Ovary (tissue), 7 donors: ENCODE measurements at regions not wholly inside any gene's neighbourhood (a gene's known extent, or its start where the extent isn't known, plus 50 kb on each side); places are given as distances from the start of the nearest gene placed in this dataset.

Experiments used
- DNase-seq, 5 donors: peaks; one replicate each; pipeline ENCODE4 v3.0.0-alpha.2; 2019 to 2020
- H3K27ac ChIP-seq, 2 donors: fragments of 200-600 bp; one replicate each; pipeline versions ENCODE4 v1.5.1 to v1.8.0; 2019 to 2022
- H3K27me3 ChIP-seq: fragments of 200-600 bp; one replicate; pipeline ENCODE4 v1.8.0; 2022
- H3K36me3 ChIP-seq: fragments of 200-600 bp; sonication (generic); one replicate; pipeline ENCODE4 v1.5.1; 2019
- H3K4me1 ChIP-seq: one replicate; pipeline ENCODE4 v1.8.1; 2013; ENCODE audit warnings: mild to moderate bottlenecking, moderate library complexity; ENCODE audit not compliant: insufficient read depth
- H3K4me3 ChIP-seq: fragments of 200-600 bp; sonication (generic); one replicate; pipeline ENCODE4 v1.5.1; 2017
- H3K9me3 ChIP-seq, 2 donors: fragments of 200-600 bp in 1 of 2; sonication (generic) in 1 of 2; one replicate each; pipeline versions ENCODE4 v1.5.1 to v1.8.1; 2013 to 2019; ENCODE audit warnings: mild to moderate bottlenecking in 1 of 2, moderate library complexity in 1 of 2
- EP300 ChIP-seq: sonication (generic); formaldehyde crosslinking; IDR thresholded peaks from one replicate; pipeline ENCODE4 v1.6.1; 2017; ENCODE audit warnings: antibody characterized with exemption
- POLR2A ChIP-seq: fragments of 450-650 bp; IDR thresholded peaks from one replicate; pipeline ENCODE4 v1.6.1; 2017; ENCODE audit warnings: antibody characterized with exemption, mild to moderate bottlenecking, moderate library complexity
- WGBS, 3 donors: extraction: QIAGEN DNeasy Blood & Tissue Kit in 1 of 3; methylation state at CpG; one replicate each; pipeline versions ENCODE4 v1.1.5 to v1.1.7; 2013 to 2017; 5-methylcytosine and 5-hydroxymethylcytosine counted together
- intact Hi-C, 4 donors: fragments of 100-400 bp; cut with DNase I; formaldehyde crosslinking; loops; one replicate each; pipeline versions ENCODE4 v1.11.0 to v1.15.1; 2022 to 2023
- TF ChIP-seq, protein P1 (sequence below), 3 donors: fragments of 450-650 bp in 2 of 3; fragments of 200-600 bp in 1 of 3; IDR thresholded peaks; one replicate each; pipeline versions ENCODE4 v1.5.1 to v1.8.0; 2016 to 2022; ENCODE audit warnings: antibody characterized with exemption in 3 of 3, mild to moderate bottlenecking in 1 of 3
- donor health status: DM: no; HTN: no; CAD: no; lungs with moderate emphysema.
- donor health status: DM: no; HTN: no; CAD: no.
- donor health status: Bipolar disorder and iron deficiency.
- donor health status: DM: no; HTN: no; CAD: no.
- donor health status: DM: yes; HTN: yes; CAD: no.

GRCh38 chr20:21968486-21968885 lies 263.0 kb downstream of the PAX1 start:
- Histone ChIP-seq H3K36me3 (no peaks in the 10 kb centered on the region), H3K27me3 (no peaks in the 10 kb centered on the region), H3K4me1 (no peaks in the 10 kb centered on the region), H3K4me3 (no peak overlapping the region), H3K27ac (no peak overlapping the region), H3K9me3 (no peaks in the 10 kb centered on the region)
- intact Hi-C loops: no loop called here
- TF ChIP-seq EP300 (no peak), POLR2A (no peak)
- TF ChIP-seq, protein P1, sequence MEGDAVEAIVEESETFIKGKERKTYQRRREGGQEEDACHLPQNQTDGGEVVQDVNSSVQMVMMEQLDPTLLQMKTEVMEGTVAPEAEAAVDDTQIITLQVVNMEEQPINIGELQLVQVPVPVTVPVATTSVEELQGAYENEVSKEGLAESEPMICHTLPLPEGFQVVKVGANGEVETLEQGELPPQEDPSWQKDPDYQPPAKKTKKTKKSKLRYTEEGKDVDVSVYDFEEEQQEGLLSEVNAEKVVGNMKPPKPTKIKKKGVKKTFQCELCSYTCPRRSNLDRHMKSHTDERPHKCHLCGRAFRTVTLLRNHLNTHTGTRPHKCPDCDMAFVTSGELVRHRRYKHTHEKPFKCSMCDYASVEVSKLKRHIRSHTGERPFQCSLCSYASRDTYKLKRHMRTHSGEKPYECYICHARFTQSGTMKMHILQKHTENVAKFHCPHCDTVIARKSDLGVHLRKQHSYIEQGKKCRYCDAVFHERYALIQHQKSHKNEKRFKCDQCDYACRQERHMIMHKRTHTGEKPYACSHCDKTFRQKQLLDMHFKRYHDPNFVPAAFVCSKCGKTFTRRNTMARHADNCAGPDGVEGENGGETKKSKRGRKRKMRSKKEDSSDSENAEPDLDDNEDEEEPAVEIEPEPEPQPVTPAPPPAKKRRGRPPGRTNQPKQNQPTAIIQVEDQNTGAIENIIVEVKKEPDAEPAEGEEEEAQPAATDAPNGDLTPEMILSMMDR (IDR thresholded peaks at IDR 0.05): no peak
- no peak for DNase-seq

- Histone ChIP-seq H3K27me3 (no peaks in the 10 kb centered on the region), H3K4me3 (no peak overlapping the region), H3K27ac (no peak overlapping the region), H3K4me1 (no peaks in the 10 kb centered on the region), H3K9me3 (no peaks in the 10 kb centered on the region), H3K36me3 (no peaks in the 10 kb centered on the region)
- TF ChIP-seq EP300 (no peak), POLR2A (no peak)
- TF ChIP-seq, protein P1 (IDR thresholded peaks at IDR 0.05): no peak
- intact Hi-C loops: no loop called here
- no peak for DNase-seq
- 62 to 76% (median 64%) methylated on average over 5 of the region's 5 CpGs for WGBS, 3 donors
Measured at GRCh38 chr20:21967481-21967880, 262.0 kb downstream of the PAX1 start.

DNA sequence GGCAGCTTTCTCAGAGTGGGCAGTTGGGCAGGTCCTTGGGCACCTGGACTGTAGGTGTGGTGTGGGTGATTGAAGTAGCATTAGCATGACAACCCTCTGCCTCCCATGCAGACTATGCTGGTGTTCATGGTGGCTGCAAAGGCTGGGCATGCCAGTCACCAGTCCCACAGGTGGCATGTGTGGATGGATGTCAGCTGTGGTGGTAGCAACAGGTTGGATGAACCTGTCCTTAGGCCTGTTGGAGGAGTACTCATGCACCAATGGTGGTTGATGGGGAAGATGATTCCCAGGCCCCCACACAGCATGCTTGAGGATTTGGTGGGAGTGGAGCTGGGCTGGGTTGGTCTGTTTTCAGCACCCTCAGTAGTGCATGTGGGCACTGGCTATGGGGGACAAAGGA lies 251.1 kb downstream of the PAX1 start:
- intact Hi-C loops: no loop called here
- no peak for DNase-seq
- no peak for TF ChIP-seq POLR2A
- TF ChIP-seq, protein P1 (IDR thresholded peaks at IDR 0.05): no peak
- Histone ChIP-seq H3K9me3 (no peaks in the 10 kb centered on the region), H3K4me3 (no peak overlapping the region), H3K27me3 (no peaks in the 10 kb centered on the region), H3K36me3 (no peaks in the 10 kb centered on the region), H3K27ac (no peak overlapping the region), H3K4me1 (no peaks in the 10 kb centered on the region)

DNA sequence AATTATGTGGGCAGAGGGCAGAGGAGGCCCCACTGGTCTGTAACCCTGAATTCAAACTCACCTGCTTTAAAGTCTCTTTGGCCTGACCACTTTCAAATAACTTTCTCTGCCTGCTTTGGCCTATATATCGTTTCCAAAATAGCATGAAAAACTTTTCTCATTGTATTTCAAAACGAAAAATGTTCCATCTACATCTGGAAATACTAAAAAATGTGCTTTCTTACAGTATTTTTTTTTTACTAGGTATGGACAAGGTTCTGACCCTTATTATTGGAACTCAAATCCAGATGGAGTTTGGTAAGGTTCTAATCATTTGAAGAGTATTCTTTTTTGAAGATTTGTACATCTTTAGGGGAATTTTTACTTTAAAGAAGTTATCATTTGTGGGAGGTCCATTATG lies 241.9 kb downstream of the PAX1 start:
- no peaks in the 10 kb centered on the region for H3K4me1 ChIP-seq
- H3K27me3 ChIP-seq: no peaks in the 10 kb centered on the region
- 38 to 50% (median 47%) methylated on average over 2 of the region's 2 CpGs for WGBS, 3 donors
- TF ChIP-seq EP300 (no peak), POLR2A (no peak)
- TF ChIP-seq, protein P1 (IDR thresholded peaks at IDR 0.05): no peak
- H3K9me3 ChIP-seq: no peaks in the 10 kb centered on the region
- H3K27ac ChIP-seq: no peak overlapping the region
- H3K4me3 ChIP-seq: no peak overlapping the region
- no peak for DNase-seq
- intact Hi-C loops: no loop called here
- H3K36me3 ChIP-seq: no peaks in the 10 kb centered on the region

DNA sequence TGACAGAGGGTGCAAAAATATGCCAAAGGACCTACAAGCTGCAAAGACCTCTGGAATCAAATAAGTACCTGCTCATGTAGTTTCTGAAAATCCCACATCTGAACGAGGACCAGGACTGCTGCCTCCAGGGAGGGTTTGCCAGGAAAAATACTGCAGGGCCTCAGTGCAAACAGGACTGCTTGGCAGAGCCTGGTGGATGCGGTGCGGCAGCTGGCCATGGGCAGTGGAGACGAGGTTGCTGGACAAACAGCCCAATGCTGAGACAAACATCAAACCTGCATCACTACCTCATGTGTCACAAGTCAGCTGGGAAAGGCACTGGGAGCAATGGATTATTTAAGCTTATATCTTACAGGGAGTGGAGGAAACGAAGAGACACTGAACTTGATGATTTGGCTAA lies 238.8 kb downstream of the PAX1 start:
- no peak overlapping the region for H3K27ac ChIP-seq
- no peaks in the 10 kb centered on the region for H3K36me3 ChIP-seq
- no peaks in the 10 kb centered on the region for H3K4me1 ChIP-seq
- no peaks in the 10 kb centered on the region for H3K9me3 ChIP-seq
- no peak overlapping the region for H3K4me3 ChIP-seq
- TF ChIP-seq POLR2A: no peak
- TF ChIP-seq, protein P1 (IDR thresholded peaks at IDR 0.05): no peak
- no peak for TF ChIP-seq EP300
- no peaks in the 10 kb centered on the region for H3K27me3 ChIP-seq
- intact Hi-C loops: no loop called here
- 72 to 90% (median 76%) methylated on average over 5 of the region's 5 CpGs for WGBS, 3 donors
- no peak for DNase-seq
